ENCODE measurements at regions not wholly inside any gene's neighbourhood (a gene's known extent, or its start where the extent isn't known, plus 50 kb on each side); places are given as distances from the start of the nearest gene placed in this dataset.

DNA sequence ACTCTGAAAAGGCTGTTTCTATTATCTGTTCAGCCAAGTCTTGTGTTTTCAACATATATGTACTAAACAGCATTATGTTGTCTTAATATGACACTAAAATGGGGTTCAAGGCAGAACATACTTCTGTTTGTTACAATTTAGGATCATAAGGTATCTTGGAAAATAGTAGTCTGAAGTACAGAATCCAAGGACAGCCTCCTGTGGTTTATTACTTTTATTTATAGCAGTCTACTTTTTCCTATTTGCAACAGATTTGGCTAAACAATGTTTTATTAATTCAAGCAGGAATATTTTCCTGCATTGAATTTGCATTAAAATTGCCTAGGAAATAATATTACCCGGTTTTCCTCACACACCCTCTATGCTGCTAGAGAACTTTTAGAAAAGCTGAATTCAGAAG, 67.7 kb downstream of the PLEKHG1 start:
- TF ChIP-seq POLR2A (IDR thresholded peaks at IDR 0.05; ENCODE audit: low read depth, low read length) (no peak), POLR2AphosphoS5 (IDR thresholded peaks at IDR 0.05; ENCODE audit: low read depth, low read length) (no peak), TAF1 (IDR thresholded peaks at IDR 0.05; ENCODE audit: borderline replicate concordance, low read depth, low read length) (no peak)

Data from GM12892 (cell line).